RWPE2 (cell line): ENCODE measurements at regions not wholly inside any gene's neighbourhood (a gene's known extent, or its start where the extent isn't known, plus 50 kb on each side); places are given as distances from the start of the nearest gene placed in this dataset.
"Not testable (repeated sequence)": the region's sequence is repeated elsewhere in the genome, so short reads cannot be mapped to it uniquely, and the experiment has no call there.

Source experiments
- ATAC-seq: fragments of 200-7000 bp; cut with Tn5 transposase; 3 replicates; pipeline ENCODE4 v1.9.1; 2021; ENCODE audit warnings: low read depth
- DNase-seq: peaks from one replicate; pipeline ENCODE4 v3.0.0-alpha.2; 2020; ENCODE audit warnings: low spot score
- H3K27ac ChIP-seq: fragments of 450-650 bp; 2 replicates; pipeline ENCODE4 v1.5.1; 2017; ENCODE audit warnings: mild to moderate bottlenecking; ENCODE audit not compliant: poor library complexity, severe bottlenecking
- H3K27me3 ChIP-seq: fragments of 250-450 bp; sonication (Bioruptor Pico); 2 replicates; pipeline ENCODE4 v1.5.1; 2021; ENCODE audit warnings: mild to moderate bottlenecking, moderate library complexity; ENCODE audit not compliant: insufficient read depth, poor library complexity, severe bottlenecking
- H3K36me3 ChIP-seq: fragments of 250-450 bp; sonication (Bioruptor Pico); 2 replicates; pipeline ENCODE4 v1.5.1; 2020; ENCODE audit warnings: low read depth, mild to moderate bottlenecking, moderate library complexity
- H3K4me1 ChIP-seq: fragments of 250-450 bp; sonication (Bioruptor Pico); 2 replicates; pipeline ENCODE4 v1.5.1; 2021; ENCODE audit warnings: mild to moderate bottlenecking, moderate library complexity; ENCODE audit not compliant: insufficient read depth, poor library complexity, severe bottlenecking
- H3K4me3 ChIP-seq: fragments of 250-450 bp; sonication (Bioruptor Pico); 2 replicates; pipeline ENCODE4 v1.5.1; 2021; ENCODE audit warnings: mild to moderate bottlenecking, moderate library complexity; ENCODE audit not compliant: severe bottlenecking
- H3K9me3 ChIP-seq: fragments of 250-450 bp; sonication (Bioruptor Pico); 2 replicates; pipeline ENCODE4 v1.5.1; 2021; ENCODE audit warnings: mild to moderate bottlenecking, moderate library complexity; ENCODE audit not compliant: severe bottlenecking
- TF ChIP-seq, protein P1 (sequence below): fragments of 450-650 bp; IDR thresholded peaks from one replicate; pipeline ENCODE4 v1.5.1; 2017; ENCODE audit warnings: mild to moderate bottlenecking, moderate library complexity; ENCODE audit not compliant: poor library complexity, severe bottlenecking

DNA sequence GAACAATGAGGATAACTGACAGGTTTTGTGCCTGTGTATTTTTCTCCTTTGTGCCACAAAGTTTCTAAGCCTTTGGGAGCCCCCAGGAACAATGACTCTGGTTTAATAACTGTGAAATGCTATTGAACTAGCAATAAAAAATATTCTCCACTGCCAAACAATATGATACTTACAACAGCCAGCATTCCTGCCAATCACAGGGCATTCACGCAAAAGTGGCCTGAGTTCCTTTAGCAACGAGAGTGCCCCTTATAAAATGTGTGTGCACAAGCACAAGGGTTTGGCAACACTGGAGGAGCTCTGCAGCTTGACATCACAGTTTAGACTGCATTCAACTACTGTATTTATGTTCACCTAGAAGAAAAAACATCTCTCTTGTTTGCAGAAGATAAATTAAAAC, 412.9 kb upstream of the NFE2L3 start:
- DNase-seq (no peak), ATAC-seq (no peak)
- H3K27ac ChIP-seq: no peak overlapping the region
- no peaks in the 10 kb centered on the region for H3K9me3 ChIP-seq
- no peaks in the 10 kb centered on the region for H3K27me3 ChIP-seq
- no peak overlapping the region for H3K4me3 ChIP-seq
- no peaks in the 10 kb centered on the region for H3K36me3 ChIP-seq
- H3K4me1 ChIP-seq: no peaks in the 10 kb centered on the region
- TF ChIP-seq, protein P1, sequence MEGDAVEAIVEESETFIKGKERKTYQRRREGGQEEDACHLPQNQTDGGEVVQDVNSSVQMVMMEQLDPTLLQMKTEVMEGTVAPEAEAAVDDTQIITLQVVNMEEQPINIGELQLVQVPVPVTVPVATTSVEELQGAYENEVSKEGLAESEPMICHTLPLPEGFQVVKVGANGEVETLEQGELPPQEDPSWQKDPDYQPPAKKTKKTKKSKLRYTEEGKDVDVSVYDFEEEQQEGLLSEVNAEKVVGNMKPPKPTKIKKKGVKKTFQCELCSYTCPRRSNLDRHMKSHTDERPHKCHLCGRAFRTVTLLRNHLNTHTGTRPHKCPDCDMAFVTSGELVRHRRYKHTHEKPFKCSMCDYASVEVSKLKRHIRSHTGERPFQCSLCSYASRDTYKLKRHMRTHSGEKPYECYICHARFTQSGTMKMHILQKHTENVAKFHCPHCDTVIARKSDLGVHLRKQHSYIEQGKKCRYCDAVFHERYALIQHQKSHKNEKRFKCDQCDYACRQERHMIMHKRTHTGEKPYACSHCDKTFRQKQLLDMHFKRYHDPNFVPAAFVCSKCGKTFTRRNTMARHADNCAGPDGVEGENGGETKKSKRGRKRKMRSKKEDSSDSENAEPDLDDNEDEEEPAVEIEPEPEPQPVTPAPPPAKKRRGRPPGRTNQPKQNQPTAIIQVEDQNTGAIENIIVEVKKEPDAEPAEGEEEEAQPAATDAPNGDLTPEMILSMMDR: no peak

DNA sequence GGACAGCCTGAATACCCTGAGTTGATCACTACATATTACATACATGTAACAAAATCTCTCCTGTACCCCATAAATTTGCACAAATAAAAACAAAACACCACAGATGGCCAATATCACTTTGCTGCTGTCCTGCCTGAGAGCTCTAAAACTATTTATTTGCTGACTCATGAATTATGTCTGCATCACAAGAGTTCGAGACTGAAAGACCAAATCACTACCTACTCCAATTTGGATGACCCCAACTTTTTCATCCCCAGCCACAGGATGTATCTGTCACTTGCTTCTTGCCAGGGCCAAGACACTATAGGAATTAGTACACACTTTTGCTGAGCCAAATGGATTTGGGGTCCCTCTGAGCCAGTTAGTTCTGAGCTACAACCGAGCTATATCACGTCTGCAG, 409.7 kb upstream of the NFE2L3 start:
- TF ChIP-seq, protein P1: no peak

DNA sequence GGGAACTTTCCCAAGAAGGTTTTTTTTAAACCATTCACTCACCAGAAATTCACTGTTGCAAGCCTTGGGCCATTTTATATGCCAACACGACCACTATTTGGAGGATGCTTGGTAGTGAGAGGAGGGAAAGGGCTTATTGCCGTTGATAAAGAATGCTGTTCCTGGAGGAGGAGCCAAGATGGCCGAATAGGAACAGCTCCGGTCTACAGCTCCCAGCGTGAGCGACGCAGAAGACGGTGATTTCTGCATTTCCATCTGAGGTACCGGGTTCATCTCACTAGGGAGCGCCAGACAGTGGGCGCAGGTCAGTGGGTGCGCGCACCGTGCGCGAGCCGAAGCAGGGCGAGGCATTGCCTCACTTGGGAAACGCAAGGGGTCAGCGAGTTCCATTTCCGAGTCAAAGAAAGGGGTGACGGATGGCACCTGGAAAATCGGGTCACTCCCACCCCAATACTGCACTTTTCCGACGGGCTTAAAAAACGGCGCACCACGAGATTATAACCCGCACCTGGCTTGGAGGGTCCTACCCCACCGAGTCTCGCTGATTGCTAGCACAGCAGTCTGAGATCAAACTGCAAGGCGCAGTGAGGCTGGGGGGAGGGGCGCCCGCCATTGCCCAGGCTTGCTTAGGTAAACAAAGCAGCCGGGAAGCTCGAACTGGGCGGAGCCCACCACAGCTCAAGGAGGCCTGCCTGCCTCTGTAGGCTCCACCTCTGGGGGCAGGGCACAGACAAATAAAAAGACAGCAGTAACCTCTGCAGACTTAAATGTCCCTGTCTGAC, 408.1 kb upstream of the NFE2L3 start:
- not testable (repeated sequence) for H3K36me3 ChIP-seq, H3K9me3 ChIP-seq, H3K27ac ChIP-seq, H3K4me3 ChIP-seq, ATAC-seq, H3K27me3 ChIP-seq, H3K4me1 ChIP-seq, DNase-seq

More for the DNA sequence above, 409.7 kb upstream of the NFE2L3 start:
- no peaks in the 10 kb centered on the region for H3K4me1 ChIP-seq
- H3K9me3 ChIP-seq: no peaks in the 10 kb centered on the region
- H3K27me3 ChIP-seq: no peaks in the 10 kb centered on the region
- no peak overlapping the region for H3K4me3 ChIP-seq
- no peak for DNase-seq
- no peak overlapping the region for H3K27ac ChIP-seq
- ATAC-seq: no peak
- no peaks in the 10 kb centered on the region for H3K36me3 ChIP-seq

DNA sequence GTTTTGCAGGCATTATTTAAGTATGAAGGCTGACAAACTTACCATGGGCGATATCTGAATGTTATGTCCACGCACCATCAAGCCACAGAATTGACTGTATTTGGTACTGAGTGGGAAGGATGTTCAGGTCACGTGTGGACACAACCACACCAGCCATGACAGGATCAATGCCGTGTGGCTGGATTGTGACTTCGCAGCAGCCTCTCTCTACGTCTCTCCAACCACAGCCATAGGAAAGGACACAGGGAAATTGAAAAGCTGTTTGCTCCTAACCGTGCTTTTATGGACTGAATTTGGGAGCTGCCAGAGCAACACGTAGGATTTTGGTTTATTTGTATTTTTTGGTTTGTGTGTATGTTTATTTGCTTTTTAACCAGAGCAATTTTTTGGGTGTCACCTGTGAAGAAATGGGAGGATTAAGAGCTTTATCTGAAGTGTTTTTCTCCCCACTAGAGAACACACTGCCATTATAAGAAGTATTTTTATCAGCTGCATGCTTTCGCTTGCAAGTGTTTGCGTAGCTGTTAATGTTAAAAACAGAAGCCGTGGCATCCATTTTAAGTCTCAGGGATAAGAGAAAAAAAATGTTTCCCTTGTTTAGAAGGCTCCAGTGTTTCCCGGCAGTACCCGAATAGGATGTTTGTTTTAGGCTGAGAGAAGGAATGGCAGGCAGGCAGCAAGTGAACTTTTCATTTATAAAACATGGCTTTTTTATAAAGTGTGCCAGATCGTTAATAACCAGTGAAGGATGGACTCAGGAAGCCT, 401.1 kb upstream of the NFE2L3 start:
- Histone ChIP-seq H3K4me1 (no peaks in the 10 kb centered on the region), H3K36me3 (no peaks in the 10 kb centered on the region), H3K27ac (no peak overlapping the region), H3K4me3 (no peak overlapping the region), H3K9me3 (no peaks in the 10 kb centered on the region), H3K27me3 (no peaks in the 10 kb centered on the region)
- DNase-seq: no peak
- TF ChIP-seq, protein P1: no peak
- no peak for ATAC-seq

DNA sequence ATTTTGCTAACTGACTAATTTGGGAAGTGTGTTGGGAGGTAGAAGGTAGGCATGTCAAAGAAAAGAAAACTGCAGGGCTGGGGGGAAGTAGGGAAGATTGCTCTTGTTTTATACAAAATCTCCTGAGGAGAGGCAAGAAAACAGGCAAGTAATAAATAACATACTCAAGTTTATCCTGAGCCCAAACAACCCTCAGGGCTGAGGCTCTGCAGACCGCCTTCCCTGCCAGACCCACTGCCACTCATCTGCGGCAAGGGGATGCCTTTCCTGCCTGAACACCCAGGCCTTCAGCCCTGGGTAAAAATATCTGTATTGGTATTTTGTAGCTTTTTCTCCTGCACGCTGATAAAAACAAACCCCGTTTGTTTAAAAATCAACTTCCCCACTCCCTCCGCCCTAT, 399.8 kb upstream of the NFE2L3 start:
- DNase-seq (no peak), ATAC-seq (no peak)
- Histone ChIP-seq H3K27ac (no peak overlapping the region), H3K4me3 (no peak overlapping the region), H3K9me3 (no peaks in the 10 kb centered on the region), H3K4me1 (no peaks in the 10 kb centered on the region), H3K36me3 (no peaks in the 10 kb centered on the region), H3K27me3 (peaks cover 1% of the 10 kb centered on the region)
- TF ChIP-seq, protein P1: no peak
